ENCODE measurements at regions not wholly inside any gene's neighbourhood (a gene's known extent, or its start where the extent isn't known, plus 50 kb on each side); places are given as distances from the start of the nearest gene placed in this dataset.
"Not testable (repeated sequence)": the region's sequence is repeated elsewhere in the genome, so short reads cannot be mapped to it uniquely, and the experiment has no call there.

GRCh38 chr7:85895835-85896234, 709.0 kb upstream of the SEMA3D start:
- DNase-seq: no peak

DNA sequence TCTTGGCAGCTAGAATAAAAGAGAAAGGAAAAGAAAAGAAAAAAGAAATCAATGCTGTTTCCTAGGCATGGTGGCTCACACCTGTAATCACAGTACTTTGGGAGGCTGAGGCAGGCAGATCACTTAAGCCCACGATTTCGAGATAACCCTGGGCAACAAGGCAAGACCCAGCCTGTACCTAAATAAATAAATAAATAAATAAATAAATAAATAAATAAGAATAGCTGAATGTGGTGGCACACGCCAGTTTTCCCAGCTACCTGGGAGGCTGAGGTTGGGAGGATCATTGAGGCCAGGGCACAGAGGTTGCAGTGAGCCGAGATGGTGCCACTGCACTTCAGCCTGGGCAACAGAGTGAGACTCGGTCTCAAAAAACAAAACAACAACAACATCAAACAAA, 705.0 kb upstream of the SEMA3D start:
- not testable (repeated sequence) for DNase-seq

DNA sequence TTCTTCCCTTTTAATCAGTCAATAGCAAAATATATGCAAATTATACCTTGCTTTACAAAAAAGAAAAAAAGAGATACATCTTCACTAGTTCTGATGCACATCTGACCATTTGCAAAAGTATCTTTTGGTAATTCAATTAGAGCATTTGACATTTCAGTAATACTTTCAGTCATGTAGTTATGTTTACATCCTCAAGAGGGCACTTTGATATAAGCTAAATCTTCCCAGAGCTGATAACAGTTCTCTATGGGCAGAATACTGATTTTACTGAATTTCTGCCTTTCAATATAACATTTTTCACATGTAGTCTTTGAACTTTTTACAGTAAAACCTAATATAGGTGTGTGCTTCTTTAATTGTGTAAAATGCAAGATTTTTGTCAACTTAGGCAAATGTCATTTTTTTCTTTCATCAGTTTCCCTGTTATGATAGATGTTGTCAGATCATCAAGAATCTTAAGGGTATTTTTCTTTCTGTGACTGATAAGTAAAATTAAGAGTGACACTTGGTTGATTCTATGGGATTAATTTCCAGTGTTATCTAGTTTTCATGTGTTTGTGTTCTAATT, 703.5 kb upstream of the SEMA3D start:
- DNase-seq: no peak

GRCh38 chr7:85887133-85887532, 700.3 kb upstream of the SEMA3D start:
- DNase-seq: no peak

- DNase-seq: no peak
Observed at GRCh38 chr7:85882335-85882734, 695.5 kb upstream of the SEMA3D start.

- no peak for DNase-seq
Observed at GRCh38 chr7:85875398-85875797, 688.5 kb upstream of the SEMA3D start.

DNA sequence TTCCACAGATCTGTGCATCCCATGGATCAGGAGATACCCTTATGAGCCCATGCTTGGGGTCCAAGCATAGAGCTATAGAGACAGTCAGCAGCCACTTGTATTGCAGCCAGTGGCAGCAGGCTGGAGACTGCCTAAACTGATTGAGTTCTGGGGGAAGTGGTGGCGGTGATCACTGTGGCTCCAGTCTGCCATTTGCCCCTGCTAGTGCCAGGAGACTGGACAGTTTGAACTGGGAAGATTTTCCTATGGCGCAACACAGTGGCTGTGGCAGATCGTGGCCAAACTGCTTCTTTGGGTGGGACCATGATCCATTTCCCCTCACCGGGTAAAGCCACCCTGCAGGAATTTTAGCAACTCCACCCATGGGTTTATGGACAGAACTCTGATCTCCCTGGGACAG, 679.7 kb upstream of the SEMA3D start:
- no peak for DNase-seq

GRCh38 chr7:85851571-85852193, 664.8 kb upstream of the SEMA3D start:
- no peak for DNase-seq

DNA sequence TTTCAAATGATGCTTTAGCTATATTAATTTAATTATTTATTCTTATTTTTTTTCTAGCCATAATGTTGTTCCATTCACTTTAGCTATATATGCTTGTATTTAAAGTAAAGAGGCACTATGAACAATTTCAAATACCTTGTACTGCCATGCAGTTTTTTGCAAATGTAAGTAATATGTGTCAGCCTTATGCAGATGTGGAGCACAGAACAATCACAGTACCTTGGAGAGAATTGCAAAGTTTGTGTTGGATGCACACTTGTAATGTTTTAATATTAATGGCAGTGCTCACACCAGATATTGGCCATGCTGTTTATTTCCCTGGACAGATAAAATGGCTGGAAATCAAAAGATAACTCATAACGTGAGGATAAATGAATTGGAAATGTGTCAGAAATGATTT, 663.5 kb upstream of the SEMA3D start:
- no peak for DNase-seq

- DNase-seq: no peak
Observed at GRCh38 chr7:85840554-85840953, 653.7 kb upstream of the SEMA3D start.

DNA sequence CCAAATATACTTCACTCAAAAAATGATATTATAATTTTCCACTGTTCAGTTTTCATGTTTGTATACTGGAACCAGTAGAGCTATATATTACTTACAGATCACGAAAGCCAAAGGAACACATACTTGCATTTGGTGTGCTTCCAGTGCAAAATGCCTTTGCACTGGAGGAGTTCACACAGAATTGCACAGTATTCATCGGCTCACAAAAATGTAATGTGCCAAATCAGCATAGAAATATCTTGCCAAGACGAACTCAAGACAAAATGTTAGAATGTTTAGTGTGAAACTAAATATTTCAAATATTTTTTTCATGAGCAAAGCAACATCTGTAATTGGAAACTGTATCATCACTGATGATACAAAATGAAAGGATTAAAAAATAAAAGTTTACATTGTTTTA, 646.2 kb upstream of the SEMA3D start:
- no peak for DNase-seq

- no peak for DNase-seq
Observed at GRCh38 chr7:85830982-85831381, 644.1 kb upstream of the SEMA3D start.

DNA sequence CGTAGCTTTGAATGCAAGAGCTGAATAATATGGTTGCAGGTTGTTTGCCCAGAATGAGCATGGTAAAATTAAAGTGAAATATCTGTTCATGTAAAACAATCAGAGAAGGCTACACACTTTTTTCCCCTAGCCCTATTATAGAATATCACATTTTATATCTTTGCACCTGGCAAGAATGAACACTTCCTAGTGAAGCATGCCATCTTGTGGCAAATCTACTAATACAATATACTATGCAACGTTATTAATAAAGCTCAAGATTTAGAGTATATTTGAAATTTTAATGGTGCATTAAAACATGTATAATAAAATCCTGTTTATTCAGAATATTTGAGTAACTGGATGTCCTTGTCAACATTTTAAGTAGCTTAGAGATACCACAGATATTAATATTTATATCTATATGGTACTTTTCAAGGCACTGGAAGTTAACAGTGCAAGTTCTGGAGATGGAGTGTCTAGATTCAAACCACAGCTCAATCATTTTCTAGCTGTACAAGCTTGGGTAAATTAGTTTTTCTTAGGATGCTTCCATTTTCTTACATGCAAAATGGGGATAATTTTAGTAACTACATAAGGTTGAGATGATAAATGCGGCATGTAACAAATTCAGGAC, 643.1 kb upstream of the SEMA3D start:
- no peak for DNase-seq

DNA sequence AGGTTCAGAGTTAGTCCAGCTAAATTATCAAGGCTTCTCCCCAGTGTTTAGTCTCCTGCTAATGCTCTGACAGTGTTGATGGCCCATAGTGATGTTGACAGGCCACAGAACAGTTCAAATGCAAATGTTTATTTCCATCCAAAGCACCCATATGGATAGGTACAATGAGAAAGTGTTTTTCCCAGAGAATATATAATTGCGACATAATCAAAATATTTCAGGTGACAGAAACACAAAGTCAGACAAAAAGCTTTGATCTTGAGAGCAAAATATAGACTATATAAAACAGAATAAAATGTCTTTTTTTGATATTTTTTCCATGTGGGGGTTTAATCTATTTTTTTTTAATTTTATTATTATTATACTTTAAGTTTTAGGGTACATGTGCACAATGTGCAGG, 642.3 kb upstream of the SEMA3D start:
- DNase-seq: no peak

GRCh38 chr7:85828614-85829013, 641.8 kb upstream of the SEMA3D start:
- no peak for DNase-seq

GRCh38 chr7:85823396-85824080, 636.7 kb upstream of the SEMA3D start:
- no peak for DNase-seq

DNA sequence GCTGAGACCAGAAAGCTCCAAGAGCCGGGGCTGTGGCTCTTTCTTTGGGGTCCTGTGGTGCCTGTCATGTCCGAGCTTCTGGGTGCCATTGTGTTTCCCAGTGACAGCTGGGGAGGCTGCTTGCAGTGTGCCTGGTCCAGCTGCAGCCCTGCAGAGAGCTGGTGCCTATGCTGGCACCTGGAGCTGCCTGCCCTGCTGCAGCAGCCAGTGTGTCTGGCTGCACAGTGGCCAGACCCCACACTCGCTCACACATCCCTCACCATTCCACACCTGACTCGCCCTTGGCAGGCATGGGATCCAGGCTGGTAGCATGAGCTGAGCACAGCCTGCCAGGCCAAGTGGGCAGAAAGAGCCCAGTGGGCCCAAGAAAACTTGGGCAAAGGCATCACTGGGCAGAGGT, 635.1 kb upstream of the SEMA3D start:
- no peak for DNase-seq

GRCh38 chr7:85820702-85821443, 634.0 kb upstream of the SEMA3D start:
- DNase-seq: no peak

GRCh38 chr7:85815526-85815925, 628.7 kb upstream of the SEMA3D start:
- no peak for DNase-seq

DNA sequence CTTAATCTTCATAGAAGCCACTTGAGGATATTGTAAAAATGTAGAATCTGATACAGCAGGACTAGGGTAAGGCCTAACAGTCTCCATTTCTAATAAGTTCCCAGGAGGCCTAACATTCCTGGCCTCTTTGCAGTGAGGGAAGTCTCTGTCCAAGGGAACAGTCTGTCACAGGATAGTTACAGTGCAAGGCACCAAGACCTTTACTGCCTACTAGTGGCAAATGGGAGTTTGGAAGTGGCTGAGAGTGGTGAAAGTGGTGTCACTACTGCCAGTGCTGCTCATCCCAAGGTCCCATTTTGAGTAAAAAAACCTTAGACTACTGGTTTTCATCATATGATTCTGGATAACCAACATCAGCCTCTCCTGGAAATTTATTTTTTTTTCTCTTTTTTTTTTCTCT, 619.5 kb upstream of the SEMA3D start:
- no peak for DNase-seq

DNA sequence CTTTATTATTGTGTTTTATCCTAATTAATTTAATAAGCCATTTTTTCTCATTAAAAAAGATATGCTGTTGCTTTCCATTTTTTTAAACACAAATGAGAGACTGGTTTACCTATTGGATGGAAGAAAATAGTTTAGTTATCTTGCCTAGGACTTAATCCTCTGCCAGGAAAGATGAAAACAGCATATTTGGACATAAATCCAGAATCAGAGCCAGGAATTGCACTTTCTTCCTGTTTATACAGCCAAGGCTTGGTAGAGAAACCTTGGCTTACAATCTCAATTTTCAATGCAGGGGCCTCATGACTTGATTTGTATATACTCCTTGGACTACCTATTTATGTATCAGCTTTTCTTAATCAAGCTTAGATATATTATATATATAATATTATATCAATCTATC, 618.8 kb upstream of the SEMA3D start:
- no peak for DNase-seq

DNA sequence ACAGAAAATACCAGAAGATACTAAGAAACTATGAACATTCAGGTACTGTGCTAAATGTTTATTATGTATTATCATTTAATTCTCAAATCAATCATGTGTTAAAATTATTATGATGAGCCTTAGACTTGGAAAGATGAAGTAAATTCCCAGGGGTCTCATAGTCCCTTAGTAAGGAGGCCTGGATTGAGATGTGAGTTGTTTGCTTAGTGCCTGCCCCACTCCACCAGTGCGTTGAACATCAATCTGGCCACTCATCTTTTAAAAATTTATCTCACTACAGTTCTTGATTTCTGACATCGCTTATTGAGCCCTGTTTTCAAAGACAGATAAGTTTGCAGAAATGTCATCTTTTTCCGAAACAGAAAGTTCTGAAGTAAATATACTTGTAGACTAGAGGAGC, 618.4 kb upstream of the SEMA3D start:
- DNase-seq: no peak
